Panc1 (cell line): ENCODE measurements at regions not wholly inside any gene's neighbourhood (a gene's known extent, or its start where the extent isn't known, plus 50 kb on each side); places are given as distances from the start of the nearest gene placed in this dataset.

Experiments used
- ATAC-seq: fragments of 200-7000 bp; cut with Tn5 transposase; 2 replicates; pipeline ENCODE4 v1.9.1; 2020; ENCODE audit warnings: mild to moderate bottlenecking, moderate library complexity
- BruUV-seq: library from RNA; stranded (reverse); fragments of 400-500 nt; replicated peaks from 2 replicates; lab custom pipeline; 2021; lab: Mats Ljungman, UMichigan
- CTCF ChIA-PET: fragments of 300-600 bp; sonication (Branson Sonifier 250); formaldehyde crosslinking; loops from one replicate; lab custom pipeline; 2022; ENCODE audit warnings: antibody characterized with exemption; lab: Charles Lee
- POLR2A ChIA-PET: fragments of 300-600 bp; sonication (Branson Sonifier 250); formaldehyde crosslinking; loops from one replicate; lab custom pipeline; 2022; ENCODE audit warnings: antibody characterized with exemption; lab: Charles Lee
- DNase-seq: peaks from one replicate; pipeline ENCODE4 v3.0.0-alpha.2; 2010; ENCODE audit warnings: low read depth, low spot score
- H3K27ac ChIP-seq: 2 replicates; pipeline ENCODE4 v1.5.1; 2011; ENCODE audit warnings: mild to moderate bottlenecking, low read length, inconsistent platforms
- H3K27me3 ChIP-seq: fragments of 200-500 bp; sonication (Bioruptor generic); 2 replicates; pipeline ENCODE4 v1.6.0; 2014; ENCODE audit warnings: low read length, inconsistent platforms; ENCODE audit not compliant: control insufficient read depth, insufficient read depth
- H3K36me3 ChIP-seq: fragments of 200-500 bp; sonication (Bioruptor generic); 2 replicates; pipeline ENCODE4 v1.5.1; 2014; ENCODE audit warnings: inconsistent platforms, mild to moderate bottlenecking, low read length, moderate library complexity; ENCODE audit not compliant: control insufficient read depth, insufficient read depth
- H3K4me1 ChIP-seq: 2 replicates; pipeline ENCODE4 v1.5.1; 2011; ENCODE audit warnings: inconsistent platforms, mild to moderate bottlenecking, low read length, moderate library complexity; ENCODE audit not compliant: control insufficient read depth, insufficient read depth
- H3K4me3 ChIP-seq, 2 experiments: 2 replicates each; pipeline ENCODE4 v1.5.1; 2011 to 2012; ENCODE audit warnings: low read depth in 2 of 2, low read length in 2 of 2, mild to moderate bottlenecking in 2 of 2, inconsistent platforms in 1 of 2, moderate library complexity in 1 of 2
- H3K9me3 ChIP-seq: fragments of 200-500 bp; sonication (Bioruptor generic); 2 replicates; pipeline ENCODE4 v1.5.1; 2014; ENCODE audit warnings: low read depth, mild to moderate bottlenecking, inconsistent platforms, low read length, moderate library complexity; ENCODE audit not compliant: control insufficient read depth, insufficient read depth
- POLR2AphosphoS5 ChIP-seq: IDR thresholded peaks from 2 replicates; pipeline ENCODE4 v1.6.1; 2012; ENCODE audit warnings: mild to moderate bottlenecking, low read depth, low read length, moderate library complexity
- SIN3A ChIP-seq: IDR thresholded peaks from 2 replicates; pipeline ENCODE4 v1.6.1; 2012; ENCODE audit warnings: low read depth, mild to moderate bottlenecking, low read length, moderate library complexity, borderline replicate concordance; ENCODE audit not compliant: insufficient read depth
- TCF7L2 ChIP-seq: IDR thresholded peaks from 2 replicates; pipeline ENCODE4 v1.6.1; 2011; ENCODE audit warnings: mild to moderate bottlenecking, low read depth, low read length, inconsistent platforms
- in situ Hi-C: cut with HindIII; loops from 2 replicates; pipeline ENCODE4 v1.10.0; 2016; ENCODE audit warnings: low sequenced_read_pairs, low pct_unique_long_range_greater_than_20kb
- intact Hi-C: fragments of 100-400 bp; cut with micrococcal nuclease; formaldehyde crosslinking; loops from one replicate; pipeline ENCODE4 v1.10.0; 2022; ENCODE audit not compliant: unreplicated experiment
- TF ChIP-seq, protein P1 (sequence below): fragments of 450-650 bp; IDR thresholded peaks from 2 replicates; pipeline ENCODE4 v1.5.1; 2017; ENCODE audit warnings: mild to moderate bottlenecking
- TF ChIP-seq, protein P2 (sequence below), 2 experiments: IDR thresholded peaks; 2 replicates each; pipeline ENCODE4 v1.6.1; 2011 to 2012; ENCODE audit warnings: low read depth in 2 of 2, control low read depth in 1 of 2, low read length in 1 of 2, mild to moderate bottlenecking in 1 of 2, moderate library complexity in 1 of 2; ENCODE audit not compliant: insufficient read depth in 1 of 2

DNA sequence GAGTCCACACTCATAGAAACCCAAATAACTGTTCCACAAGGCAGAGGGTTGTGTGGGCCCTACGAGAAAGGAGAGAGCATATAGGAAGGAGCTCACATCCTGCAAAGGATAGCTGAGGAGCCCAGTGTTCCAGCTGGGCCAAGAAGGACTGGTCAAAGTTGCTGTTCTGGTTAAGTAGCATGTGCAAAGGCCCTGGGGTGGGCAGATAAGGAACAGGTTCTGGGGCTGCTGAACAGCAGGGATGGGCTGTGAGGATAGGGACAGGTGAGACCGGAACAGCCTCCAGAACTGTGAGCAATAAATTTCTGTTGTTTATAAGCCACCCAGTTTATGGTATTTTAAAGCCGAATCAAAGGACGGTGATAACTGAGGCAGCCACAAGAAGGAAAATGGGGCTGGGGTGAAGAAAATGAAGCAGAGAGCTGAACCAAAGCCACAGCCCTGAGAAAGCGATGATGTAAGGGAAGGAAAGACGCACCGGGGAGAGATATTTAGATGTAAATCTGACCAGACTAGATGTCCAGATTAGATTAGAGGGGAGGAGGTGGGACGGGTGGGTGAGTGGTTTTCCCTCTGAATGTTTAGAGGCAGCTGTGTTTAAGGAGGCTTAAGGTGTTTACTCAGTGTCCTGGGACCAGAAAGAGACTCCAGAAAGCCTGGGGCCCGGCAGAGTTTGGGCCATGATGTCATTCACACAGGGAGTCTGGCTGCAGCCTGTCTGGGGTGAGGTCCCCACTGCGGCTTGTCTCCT, 180.8 kb upstream of the BCOR start:
- no peak overlapping the region for H3K4me3 ChIP-seq
- no TSS peak for BruUV-seq
- DNase-seq (no peak), ATAC-seq (no peak)
- POLR2A ChIA-PET, result no interaction called here
- H3K9me3 ChIP-seq, result no peaks in the 10 kb centered on the region
- intact Hi-C loops (no loop called here), in situ Hi-C loops (no loop called here)
- no peaks in the 10 kb centered on the region for H3K27me3 ChIP-seq
- no peaks in the 10 kb centered on the region for H3K4me1 ChIP-seq
- no peaks in the 10 kb centered on the region for H3K36me3 ChIP-seq
- CTCF ChIA-PET, result no interaction called here
- TF ChIP-seq, protein P1, sequence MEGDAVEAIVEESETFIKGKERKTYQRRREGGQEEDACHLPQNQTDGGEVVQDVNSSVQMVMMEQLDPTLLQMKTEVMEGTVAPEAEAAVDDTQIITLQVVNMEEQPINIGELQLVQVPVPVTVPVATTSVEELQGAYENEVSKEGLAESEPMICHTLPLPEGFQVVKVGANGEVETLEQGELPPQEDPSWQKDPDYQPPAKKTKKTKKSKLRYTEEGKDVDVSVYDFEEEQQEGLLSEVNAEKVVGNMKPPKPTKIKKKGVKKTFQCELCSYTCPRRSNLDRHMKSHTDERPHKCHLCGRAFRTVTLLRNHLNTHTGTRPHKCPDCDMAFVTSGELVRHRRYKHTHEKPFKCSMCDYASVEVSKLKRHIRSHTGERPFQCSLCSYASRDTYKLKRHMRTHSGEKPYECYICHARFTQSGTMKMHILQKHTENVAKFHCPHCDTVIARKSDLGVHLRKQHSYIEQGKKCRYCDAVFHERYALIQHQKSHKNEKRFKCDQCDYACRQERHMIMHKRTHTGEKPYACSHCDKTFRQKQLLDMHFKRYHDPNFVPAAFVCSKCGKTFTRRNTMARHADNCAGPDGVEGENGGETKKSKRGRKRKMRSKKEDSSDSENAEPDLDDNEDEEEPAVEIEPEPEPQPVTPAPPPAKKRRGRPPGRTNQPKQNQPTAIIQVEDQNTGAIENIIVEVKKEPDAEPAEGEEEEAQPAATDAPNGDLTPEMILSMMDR, result no peak
- TF ChIP-seq, protein P2, sequence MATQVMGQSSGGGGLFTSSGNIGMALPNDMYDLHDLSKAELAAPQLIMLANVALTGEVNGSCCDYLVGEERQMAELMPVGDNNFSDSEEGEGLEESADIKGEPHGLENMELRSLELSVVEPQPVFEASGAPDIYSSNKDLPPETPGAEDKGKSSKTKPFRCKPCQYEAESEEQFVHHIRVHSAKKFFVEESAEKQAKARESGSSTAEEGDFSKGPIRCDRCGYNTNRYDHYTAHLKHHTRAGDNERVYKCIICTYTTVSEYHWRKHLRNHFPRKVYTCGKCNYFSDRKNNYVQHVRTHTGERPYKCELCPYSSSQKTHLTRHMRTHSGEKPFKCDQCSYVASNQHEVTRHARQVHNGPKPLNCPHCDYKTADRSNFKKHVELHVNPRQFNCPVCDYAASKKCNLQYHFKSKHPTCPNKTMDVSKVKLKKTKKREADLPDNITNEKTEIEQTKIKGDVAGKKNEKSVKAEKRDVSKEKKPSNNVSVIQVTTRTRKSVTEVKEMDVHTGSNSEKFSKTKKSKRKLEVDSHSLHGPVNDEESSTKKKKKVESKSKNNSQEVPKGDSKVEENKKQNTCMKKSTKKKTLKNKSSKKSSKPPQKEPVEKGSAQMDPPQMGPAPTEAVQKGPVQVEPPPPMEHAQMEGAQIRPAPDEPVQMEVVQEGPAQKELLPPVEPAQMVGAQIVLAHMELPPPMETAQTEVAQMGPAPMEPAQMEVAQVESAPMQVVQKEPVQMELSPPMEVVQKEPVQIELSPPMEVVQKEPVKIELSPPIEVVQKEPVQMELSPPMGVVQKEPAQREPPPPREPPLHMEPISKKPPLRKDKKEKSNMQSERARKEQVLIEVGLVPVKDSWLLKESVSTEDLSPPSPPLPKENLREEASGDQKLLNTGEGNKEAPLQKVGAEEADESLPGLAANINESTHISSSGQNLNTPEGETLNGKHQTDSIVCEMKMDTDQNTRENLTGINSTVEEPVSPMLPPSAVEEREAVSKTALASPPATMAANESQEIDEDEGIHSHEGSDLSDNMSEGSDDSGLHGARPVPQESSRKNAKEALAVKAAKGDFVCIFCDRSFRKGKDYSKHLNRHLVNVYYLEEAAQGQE (IDR thresholded peaks at IDR 0.05; ENCODE audit: insufficient read depth in 1 of 2, low read depth in 2 of 2, low read length in 1 of 2), result no peak
- TF ChIP-seq POLR2AphosphoS5 (no peak), TCF7L2 (no peak), SIN3A (no peak)
- no peak overlapping the region for H3K27ac ChIP-seq

DNA sequence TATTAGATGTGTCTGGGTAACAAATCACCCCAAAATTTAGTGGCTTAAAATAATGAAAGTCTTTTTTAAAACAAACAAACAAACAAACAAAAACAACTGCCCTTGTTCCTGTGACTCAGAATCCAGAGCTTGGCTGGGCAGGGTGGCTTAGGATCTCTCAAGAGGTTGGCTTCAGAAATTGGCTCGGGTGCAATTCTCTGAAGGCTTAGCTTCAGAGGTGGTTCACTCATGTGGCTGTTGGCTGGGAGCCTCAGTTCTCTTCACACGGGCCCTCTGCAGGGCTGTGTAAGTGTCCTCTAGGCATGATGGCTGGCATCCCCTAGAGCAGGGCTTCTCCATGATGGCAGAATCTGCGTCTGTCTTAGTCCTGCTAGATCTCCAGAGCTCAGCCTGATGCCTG, 179.9 kb upstream of the BCOR start:
- no peak overlapping the region for H3K27ac ChIP-seq
- no peaks in the 10 kb centered on the region for H3K27me3 ChIP-seq
- H3K4me3 ChIP-seq, result no peak overlapping the region
- no peaks in the 10 kb centered on the region for H3K4me1 ChIP-seq
- ATAC-seq (no peak), DNase-seq (no peak)
- ChIA-PET POLR2A (no interaction called here), CTCF (no interaction called here)
- no peaks in the 10 kb centered on the region for H3K9me3 ChIP-seq
- intact Hi-C loops (no loop called here), in situ Hi-C loops (no loop called here)
- no TSS peak for BruUV-seq
- no peaks in the 10 kb centered on the region for H3K36me3 ChIP-seq
- TF ChIP-seq POLR2AphosphoS5 (no peak), SIN3A (no peak), TCF7L2 (no peak)
- TF ChIP-seq, protein P2 (IDR thresholded peaks at IDR 0.05; ENCODE audit: insufficient read depth in 1 of 2, low read depth in 2 of 2, low read length in 1 of 2), result no peak
- TF ChIP-seq, protein P1, result no peak
